ENCODE measurements at regions not wholly inside any gene's neighbourhood (a gene's known extent, or its start where the extent isn't known, plus 50 kb on each side); places are given as distances from the start of the nearest gene placed in this dataset.
A peak's percentile ranks its signal among the peaks of the same experiment; 100 is the strongest.

DNA sequence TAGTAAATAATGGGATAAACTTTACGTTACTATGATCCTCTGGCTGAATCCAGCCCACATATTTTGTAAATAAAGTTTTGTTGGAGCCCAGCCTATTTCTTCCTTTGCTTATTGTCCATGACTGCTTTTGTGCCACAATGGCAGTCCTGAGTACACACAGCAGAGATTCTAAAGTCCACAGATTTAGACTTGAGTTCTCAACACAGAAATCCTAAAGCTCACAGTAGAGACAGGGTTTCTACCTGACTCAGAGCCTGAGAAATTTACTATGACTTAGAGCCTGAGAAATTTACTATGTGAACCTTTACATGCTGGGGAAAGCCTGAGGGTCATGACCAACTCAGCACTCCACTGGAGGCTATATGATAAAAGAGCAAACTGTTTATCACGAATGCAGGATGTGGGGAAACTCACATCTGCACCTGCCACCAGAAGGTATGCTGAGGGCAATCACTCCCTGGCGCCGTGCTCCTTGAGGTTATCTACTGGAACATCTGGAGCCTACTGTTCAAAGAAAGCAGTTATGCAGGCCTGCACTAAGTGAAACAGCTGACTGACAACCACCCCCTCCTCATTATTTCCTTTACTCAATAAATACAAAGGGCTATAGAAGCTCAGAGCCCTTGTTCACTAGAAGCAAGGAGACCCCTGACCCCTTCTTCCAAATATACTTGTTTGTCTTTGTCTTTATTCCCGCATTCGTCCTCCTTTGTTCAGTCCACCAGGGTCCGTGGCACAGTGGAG is 52.6 kb upstream of the BICD1 start:
- Histone ChIP-seq H3K79me2 (ENCODE audit: control insufficient read depth, insufficient read depth, low read length) (no peaks in the 10 kb centered on the region), H4K20me1 (ENCODE audit: control insufficient read depth, extremely low read depth, insufficient read depth, low read length) (no peaks in the 10 kb centered on the region), H3K4me2 (ENCODE audit: control insufficient read depth, extremely low read depth, insufficient read depth, low read depth, low read length) (no peak overlapping the region), H2AFZ (ENCODE audit: control insufficient read depth, low read length) (no peak overlapping the region), H3K27me3 (ENCODE audit: control insufficient read depth, extremely low read depth, insufficient read depth, low read length) (no peaks in the 10 kb centered on the region), H3K4me1 (ENCODE audit: control insufficient read depth, extremely low read depth, insufficient read depth, low read length) (peaks cover 4% of the 10 kb centered on the region), H3K9me1 (ENCODE audit: control insufficient read depth, extremely low read depth, insufficient read depth, low read length) (no peaks in the 10 kb centered on the region), H3K9ac (ENCODE audit: control insufficient read depth, extremely low read depth, insufficient read depth, low read length) (no peak overlapping the region), H3K9me3 (ENCODE audit: control insufficient read depth, low read depth, low read length) (no peaks in the 10 kb centered on the region), H3K36me3 (ENCODE audit: control insufficient read depth in 2 of 2, extremely low read depth in 1 of 2, insufficient read depth in 2 of 2, low read length in 2 of 2) (no peaks in the 10 kb centered on the region), H3K27ac (ENCODE audit: control insufficient read depth, insufficient read depth, low read length) (no peak overlapping the region), H3K4me3 (ENCODE audit: control insufficient read depth in 2 of 3, extremely low read depth in 1 of 3, insufficient read depth in 2 of 3, low read depth in 1 of 3, low read length in 3 of 3) (no peak overlapping the region)
- DNase-seq (ENCODE audit: low read depth, low spot score) (peak; percentile 42), FAIRE-seq (no peak)
- dilution Hi-C loops (cut with MboI; ENCODE audit: extremely low pct_ligation_motif_present, low sequenced_read_pairs) = no loop called here
- no peak for TF ChIP-seq EZH2 (IDR thresholded peaks at IDR 0.05; ENCODE audit: low read length)
- no peak for TF ChIP-seq CTCF (optimal IDR thresholded peaks at IDR 0.05 in 1 of 3, IDR thresholded peaks at IDR 0.05 in 1 of 3, conservative IDR thresholded peaks at IDR 0.05 in 1 of 3; ENCODE audit: extremely low read depth in 1 of 3, insufficient read depth in 2 of 3, low read length in 3 of 3)
